HUDEP-2 (cell line): ENCODE measurements at regions not wholly inside any gene's neighbourhood (a gene's known extent, or its start where the extent isn't known, plus 50 kb on each side); places are given as distances from the start of the nearest gene placed in this dataset.
A peak's percentile ranks its signal among the peaks of the same experiment; 100 is the strongest.
"Not testable (repeated sequence)": the region's sequence is repeated elsewhere in the genome, so short reads cannot be mapped to it uniquely, and the experiment has no call there.

ENCODE experiments used
- DNase-seq, 76 experiments: peaks; one replicate each; lab custom pipeline; 2025; ENCODE audit not compliant: unreplicated experiment in 76 of 76; lab: John Stamatoyannopoulos, UW

DNA sequence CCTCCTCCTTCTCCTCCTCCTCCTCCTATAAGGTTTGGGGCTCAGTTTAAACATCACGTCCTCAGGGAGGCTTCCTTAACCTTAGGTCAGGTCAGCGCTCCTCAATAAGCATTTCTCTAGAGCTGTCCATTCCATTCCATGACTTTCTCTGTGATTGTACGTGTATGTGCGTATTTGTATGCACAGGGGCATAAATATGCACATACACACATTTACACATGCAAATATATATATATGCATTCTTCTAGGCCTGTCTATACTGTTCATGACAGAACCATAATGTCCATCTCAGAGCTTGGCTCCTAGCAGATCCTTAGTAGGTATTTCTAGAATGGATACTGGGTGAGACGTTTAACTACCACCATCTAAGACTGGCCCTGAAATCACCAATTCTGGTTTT, 258.6 kb downstream of the STIM2 start:
- no peak for DNase-seq

DNA sequence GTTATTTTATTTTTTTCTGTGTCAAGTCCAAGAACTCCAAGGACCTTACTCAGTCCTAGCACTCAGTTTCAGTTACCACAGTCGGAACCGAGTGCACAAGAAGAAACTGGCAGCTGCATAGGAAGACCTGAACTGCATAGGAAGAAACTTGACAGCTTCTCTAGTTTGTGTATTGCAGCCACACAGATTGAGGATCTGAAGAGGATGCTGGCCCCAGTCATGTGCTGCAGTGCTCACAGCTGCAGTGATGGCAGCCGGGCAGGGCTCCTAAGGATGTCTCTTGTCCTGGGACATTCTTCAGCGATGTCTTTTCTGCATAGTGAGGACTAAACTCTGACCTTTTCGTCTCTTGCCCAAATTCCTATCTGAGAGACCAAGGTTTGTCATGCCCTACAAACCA, 261.2 kb downstream of the STIM2 start:
- no peak for DNase-seq

DNA sequence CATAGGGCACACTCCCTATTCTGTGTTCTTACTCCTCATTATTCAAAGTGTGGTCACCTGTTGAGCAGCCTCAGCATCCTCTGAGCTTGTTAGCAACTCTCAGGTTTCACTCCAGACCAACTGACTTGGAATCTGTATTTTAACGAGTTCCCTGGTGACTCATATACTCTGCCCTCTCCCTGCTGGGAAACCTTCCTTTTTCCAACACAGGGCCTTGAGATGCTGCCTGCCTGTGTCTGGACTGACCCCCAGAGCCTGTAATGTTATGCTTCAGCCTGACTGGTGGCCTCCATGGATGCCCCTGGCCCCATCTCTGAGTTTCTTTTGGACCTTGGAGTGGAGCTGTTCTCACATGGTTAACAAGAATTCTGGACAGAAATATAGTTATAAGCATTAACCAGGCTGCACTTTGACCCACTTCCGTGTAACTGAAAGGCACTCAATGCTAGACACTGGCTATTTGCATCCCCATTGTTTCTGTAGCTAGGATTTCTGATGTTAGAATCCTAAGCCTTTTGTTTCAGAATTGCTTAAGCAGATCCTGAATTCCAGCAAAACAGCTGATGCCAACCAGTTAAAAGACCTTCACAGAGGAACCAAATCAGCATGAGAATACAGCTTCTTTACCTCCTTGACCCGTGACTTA, 262.6 kb downstream of the STIM2 start:
- DNase-seq: no peak

DNA sequence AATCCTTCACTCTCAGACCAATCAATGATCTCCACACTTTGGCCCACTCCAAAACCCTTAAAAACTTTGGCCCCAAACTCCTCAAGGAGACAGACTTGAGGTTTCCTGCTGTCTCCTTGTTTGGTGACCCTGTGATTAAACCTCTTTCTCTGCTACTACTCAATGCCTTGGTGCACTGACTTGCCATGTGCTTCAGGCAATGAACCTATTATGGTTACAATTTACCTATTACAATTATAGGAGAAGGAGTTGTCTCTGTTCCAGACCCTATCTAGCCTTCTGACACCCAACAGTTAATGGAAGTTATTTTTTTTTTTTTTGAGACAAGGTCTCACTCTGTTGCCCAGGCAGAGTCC, 263.1 kb downstream of the STIM2 start:
- no peak for DNase-seq

DNA sequence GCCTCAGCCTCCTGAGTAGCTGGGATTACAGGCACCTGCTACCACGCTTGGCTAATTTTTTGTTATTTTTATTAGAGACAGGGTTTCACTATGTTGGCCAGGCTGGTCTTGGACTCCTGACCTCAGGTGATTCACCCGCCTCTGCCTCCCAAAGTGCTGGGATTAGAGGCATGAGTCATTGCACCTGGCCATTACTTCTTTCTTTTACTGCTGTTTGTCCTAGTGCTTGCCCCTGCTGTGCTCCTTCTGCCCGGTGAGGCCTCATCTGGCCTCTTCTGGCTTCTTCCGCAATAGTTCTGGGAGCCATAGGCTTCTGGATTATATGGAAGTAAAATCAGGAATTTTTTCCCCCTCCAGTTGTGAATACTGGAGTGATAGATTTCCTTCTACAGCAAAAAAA, 266.3 kb downstream of the STIM2 start:
- not testable (repeated sequence) for DNase-seq

DNA sequence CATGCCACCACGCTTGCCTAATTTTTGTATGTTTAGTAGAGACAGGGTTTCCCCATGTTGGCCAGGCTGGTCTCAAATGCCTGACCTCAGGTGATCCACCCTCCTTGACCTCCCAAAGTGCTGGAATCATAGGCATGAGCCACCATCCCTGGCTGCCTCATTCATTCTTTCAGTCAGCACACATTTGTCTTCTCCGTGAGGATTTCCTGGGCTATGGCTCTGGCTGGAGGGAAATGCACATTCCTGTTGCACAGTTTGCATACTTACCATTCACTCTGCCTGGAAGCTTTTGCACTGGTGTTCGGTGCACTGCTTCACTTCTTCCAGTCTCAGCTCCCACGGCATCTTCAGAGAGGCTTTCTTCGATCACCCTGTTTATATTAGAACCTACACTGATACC, 267.8 kb downstream of the STIM2 start:
- no peak for DNase-seq

DNA sequence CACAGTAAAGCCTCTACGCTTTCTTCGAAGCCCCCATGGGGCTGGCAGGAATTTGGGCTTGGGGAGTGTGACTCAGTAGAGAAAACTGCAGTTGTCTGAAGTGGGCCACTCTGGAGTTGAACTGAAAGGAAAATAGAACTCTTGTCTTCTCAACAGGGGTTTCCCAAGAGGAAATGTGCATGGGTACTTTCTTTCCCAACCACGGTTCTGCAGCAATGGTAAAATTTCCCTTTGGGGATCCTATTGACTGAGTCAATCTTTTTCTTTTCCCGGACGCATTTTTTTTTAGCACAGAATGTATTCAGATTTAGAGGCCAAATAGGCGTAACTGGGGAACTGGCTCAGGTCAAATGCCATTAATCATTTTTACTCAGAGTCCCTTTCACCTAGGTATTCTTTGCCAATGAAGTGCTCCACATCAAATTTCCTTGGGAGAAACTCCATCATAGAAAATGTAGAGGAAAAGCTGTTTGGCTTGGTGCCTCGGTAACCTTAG, 269.3 kb downstream of the STIM2 start:
- no peak for DNase-seq

DNA sequence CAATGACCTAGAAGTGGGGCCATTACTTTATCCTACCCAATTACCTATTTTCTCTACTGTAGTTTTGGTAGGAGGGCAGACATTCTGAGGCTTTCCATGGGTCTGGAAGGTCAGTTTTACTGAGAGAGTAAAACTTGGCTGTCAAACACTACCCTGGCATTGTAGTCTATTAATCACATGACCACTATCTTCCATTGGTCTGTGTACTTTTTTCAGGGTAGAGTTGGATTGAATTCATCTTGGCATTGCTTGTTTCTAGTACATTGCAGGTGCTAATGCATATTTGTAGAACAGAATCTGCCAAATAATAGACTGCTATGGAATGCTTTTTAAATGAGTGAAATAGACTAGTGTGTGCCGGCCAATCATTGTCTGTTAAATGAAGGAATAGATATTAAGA, 271.9 kb downstream of the STIM2 start:
- no peak for DNase-seq

DNA sequence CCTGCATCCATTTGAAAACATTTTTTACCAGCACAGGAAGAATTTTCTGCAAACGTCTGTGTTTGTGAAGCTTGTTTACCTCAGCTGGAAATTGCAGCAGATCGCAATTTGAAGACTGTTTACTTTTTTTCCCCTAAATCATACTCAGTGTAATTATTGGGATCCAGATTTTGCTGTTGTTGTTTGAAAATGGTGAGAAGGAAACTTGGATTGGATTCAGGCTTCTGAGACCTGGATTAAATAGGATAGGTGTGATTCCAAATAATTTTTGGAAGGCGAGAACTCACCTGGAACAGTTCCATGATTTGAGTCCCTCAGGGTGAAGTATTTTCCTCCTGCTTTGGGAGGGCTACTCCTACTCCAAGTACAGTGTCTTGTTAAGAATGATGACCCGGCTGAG, 279.8 kb downstream of the STIM2 start:
- no peak for DNase-seq

DNA sequence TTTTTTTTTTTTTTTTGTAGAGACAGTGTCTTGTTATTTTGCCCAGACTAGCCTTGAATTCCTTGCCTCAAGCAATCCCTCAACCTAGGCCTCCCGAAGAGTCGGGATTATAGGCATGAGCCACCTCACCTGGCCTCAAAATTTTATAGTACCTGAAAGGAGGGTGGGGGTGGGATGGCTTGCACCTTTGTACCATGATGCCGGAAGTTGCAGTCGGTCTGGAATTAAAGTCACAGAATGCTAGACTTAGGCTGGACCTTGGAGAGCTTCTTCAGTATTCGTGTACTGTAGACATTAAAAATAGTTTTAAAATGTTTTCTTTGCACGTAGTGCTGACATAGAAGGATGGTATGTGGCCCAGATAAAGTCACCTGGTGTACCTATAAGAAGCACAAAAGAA, 280.9 kb downstream of the STIM2 start:
- DNase-seq: no peak

DNA sequence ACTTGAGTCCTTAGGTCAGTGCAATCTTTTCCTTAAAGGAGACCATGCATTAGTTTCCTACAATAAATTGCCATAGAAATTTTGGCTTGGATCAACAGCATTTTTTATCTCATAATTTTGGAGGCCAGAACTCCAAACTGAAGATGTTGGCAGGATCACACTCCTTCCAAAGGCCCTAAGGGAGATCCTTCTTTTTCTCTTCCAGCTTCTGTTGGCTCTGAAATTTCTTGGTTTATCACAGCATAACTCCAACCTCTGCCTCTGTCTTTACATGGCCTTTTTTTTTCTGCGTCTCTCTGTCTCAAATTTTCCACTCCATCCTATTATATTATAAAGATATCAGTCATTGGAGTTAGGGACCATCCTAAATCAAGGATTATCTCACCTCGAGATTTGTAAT, 282.2 kb downstream of the STIM2 start:
- no peak for DNase-seq

DNA sequence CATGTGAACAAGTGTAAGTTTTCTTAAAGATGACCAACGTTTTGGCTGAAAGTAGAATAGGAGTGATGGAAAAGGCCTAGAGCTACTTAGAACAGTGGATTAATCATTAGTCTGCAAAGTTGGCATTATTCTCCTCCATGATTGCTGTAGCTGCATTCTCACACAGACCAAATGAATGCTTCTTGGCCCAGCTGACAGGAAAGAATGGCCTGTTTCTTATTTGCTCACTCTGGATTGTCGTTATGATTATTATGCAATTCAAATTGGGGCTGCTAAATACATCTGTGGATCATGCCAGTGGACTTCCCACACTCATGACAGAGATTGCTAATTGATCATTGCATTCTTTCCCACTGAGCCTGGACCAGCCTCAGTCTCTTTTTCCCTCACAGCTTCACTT, 285.0 kb downstream of the STIM2 start:
- DNase-seq: no peak

DNA sequence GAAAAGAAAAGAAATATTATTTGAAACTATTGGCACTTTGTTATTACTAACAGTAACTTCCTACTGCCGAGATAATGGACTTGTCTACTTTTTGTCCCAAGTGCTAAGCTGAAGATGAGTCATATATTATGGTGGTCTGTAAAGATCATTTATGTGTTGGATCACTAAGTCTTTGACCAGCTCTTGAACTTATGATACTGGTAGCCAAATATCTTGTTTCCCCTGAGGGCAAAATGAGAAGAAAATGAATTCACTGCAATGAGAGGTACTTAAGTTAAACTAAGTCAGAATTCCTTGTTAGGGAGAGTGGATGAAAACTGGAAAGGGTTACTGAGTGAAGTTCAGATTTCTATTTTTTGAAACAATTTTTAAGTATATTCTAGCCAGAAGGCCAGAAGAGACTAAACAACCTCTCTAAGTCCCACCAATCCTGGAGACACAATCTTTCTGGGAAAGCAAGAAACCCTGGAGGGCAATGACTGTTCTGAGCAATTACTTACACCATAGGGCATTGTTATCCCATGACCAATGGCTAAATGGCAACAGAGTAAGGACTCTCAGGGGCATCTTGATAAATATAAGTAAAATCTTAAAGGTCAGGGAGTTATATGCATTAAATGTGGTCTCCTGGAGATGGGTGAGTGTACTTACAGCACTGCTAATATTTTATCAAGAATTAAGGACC, 287.7 kb downstream of the STIM2 start:
- no peak for DNase-seq

DNA sequence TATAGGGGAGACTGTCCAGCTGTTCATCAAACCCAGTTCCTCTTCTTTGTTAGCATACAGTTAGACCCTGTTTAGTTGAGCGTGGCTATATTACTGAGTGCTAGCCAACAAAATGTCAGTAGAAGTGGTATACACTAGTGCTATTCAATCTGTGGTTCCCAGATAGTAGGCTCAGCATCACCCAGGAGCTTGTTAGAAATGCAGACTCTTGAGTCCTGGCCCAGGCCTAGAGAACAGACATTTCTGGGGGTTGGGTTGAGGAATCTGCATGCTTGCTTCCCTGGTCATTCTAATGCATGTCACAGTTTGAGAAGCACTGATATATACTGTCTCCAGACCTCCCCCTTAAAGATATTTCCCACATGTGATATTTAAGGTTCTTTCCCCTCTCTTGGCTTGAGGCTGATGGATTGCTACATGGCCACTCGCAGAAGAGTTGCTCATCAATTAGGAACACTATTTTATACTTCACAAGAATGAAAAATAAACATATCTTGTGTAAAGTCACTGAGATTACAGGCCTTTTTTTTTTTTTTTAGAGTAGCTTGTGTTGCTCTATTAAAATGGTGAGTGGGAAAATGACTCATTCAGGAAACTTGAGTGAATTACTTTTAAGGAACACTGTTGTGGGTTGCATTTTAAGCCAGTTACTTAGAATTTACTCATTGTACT, 289.0 kb downstream of the STIM2 start:
- no peak for DNase-seq

DNA sequence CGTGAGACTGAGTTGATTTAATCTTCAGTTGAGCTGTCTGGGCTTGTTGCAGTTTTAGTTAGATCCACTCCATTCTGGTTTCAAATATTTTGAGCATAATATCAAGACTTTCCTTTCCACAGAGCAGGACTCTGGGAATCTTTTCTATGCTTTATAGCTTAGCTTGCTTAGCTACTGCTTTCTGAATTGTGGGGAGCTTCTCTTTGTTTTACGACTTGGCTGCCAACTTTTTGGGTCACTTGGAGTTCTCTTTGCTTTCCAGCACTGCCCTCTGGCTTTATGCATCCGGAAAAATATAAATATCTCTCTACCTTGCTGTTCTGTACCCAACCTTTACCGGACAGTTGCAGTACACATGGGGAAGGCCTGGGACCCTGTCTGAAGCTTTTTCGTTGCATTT, 292.1 kb downstream of the STIM2 start:
- DNase-seq: no peak

DNA sequence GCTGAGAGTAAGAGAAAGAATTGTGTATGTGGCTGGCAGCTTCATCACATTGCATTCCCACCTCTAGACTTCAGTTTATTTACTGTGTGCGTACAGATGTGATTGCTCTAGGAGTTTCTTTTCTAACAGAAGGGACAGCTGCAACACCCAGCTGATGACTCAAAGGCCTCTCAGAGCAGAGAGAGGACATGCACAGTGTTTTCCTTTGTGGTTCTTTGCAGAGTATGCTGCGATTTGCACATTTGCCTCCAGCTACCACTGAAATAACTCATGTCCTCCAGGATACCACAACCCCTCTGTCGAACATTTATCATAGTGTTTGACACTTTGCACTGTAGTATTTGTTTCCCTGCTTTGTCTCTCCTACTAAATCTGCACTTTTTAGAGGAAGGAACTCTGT, 294.1 kb downstream of the STIM2 start:
- no peak for DNase-seq

DNA sequence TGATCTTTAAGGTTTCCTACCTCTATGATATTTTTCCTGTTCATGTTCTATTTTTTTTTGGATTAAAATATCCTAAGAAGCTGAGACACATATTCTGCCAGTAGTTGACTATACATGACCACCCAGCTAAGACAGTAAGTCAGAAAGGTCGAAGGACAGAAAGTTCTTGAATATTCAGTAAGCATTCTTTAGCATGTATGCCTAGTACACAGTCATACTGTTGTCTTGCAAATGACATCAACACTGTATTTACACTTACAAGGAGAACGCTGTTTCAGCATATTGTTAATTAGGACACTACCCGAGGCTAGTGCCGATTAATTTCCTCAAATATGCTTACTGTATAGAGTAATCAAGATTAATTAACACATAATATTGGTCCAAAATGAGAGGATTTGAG, 300.6 kb downstream of the STIM2 start:
- DNase-seq: no peak

DNA sequence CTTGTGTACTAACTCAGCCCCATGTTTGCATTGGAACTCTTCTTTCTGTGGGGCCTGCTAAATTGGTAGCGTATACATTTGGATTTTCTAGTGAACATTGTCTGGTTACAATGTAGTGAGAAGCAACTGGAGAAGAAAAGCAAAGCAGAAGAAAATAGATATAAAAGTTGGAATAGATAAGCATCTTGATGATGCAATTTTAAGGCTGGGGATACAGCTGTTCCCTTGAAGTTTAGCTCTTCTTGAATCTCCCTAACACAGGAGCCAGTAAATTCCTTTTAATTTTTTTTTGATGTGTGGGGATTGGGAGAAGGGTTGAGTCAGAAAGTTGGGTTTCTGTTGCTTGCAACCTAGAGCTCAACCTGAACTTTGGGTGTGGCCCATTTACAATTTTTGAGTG, 308.1 kb downstream of the STIM2 start:
- no peak for DNase-seq

DNA sequence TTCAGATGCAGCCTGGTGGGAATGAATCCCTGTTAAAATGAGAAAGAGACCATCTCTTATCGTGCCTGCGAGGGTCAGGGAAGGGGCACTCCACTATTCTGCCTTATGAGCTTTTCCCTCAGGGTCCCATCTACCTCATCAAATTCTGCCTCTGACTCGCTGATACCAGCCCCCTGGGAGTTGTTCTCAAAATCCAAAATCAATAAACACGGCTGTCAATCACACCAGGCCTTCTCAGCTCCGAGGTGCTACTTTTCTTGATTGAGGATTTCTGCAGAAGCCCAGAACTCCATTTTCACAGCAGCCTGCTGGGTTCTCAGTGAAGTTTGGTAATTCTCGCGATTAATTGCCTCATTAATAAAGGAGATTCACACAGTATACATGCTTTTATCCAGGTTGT, 312.6 kb downstream of the STIM2 start:
- no peak for DNase-seq

DNA sequence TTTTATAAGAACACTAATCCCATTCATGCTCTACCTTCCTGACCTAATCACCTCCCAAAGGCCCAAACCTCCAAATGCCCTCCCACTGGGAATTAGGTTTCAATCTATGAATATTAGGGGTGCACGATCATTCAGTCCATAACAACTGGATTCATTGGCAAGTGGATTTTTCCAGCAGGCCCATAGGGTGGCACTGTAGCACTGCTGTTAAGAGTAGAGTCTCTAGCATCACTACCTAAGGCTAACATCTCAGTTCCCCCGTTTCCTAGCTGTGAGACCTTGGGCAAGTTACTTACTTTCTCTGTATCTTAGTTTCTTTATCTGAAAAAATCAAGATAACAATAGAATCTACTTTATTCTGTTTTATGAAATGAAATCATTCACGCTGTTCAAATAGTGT, 315.8 kb downstream of the STIM2 start:
- peak in 5 of 76 experiments; percentile 1 to 3 (median 1) for DNase-seq

DNA sequence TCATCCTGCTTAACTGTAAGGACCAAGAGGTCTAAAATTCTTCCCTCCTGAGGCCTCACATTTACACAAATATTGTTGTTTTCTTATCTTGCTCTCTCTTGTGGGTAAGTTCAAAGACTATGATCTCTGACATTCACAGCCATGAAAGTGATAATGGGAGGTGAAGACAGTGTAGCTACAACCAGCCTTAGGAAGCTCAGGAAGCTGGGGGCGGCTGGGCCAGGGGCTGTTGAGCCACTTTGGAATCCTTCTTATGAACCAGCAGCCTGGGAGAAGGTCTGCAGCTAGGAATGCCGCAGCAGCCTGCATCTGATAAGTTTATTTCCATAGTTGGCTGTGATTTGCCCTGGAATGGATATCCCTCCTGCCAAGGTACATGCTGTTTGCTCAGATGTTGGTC, 316.2 kb downstream of the STIM2 start:
- DNase-seq: no peak

DNA sequence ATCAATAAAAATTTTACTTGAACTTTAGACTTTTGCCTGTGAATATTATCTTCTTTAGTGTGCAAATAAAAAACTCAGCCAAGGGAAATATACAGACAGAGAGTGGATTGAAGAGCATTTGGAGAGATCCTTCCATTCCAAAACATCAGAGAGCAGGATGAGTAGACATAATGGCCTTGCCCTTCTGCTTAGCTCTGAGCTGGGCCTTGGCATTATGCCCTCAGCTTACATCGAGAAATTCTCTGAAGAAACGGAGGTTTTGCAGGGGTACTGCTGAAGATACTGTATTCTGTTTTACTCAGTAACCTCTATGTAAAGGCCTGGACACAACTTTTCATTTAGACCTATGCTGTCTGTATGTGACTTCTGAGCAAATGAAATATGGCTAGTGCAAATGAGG, 317.4 kb downstream of the STIM2 start:
- no peak for DNase-seq
